IMR-90 (cell line): ENCODE measurements at regions not wholly inside any gene's neighbourhood (a gene's known extent, or its start where the extent isn't known, plus 50 kb on each side); places are given as distances from the start of the nearest gene placed in this dataset.
"Not testable (repeated sequence)": the region's sequence is repeated elsewhere in the genome, so short reads cannot be mapped to it uniquely, and the experiment has no call there.

Experiments used
- ATAC-seq: fragments of 200-7000 bp; cut with Tn5 transposase; 2 replicates; pipeline ENCODE4 v1.9.1; 2020; ENCODE audit warnings: low read depth, mild to moderate bottlenecking, moderate library complexity
- BruUV-seq: library from RNA; stranded (reverse); fragments of 400-500 nt; replicated peaks from 2 replicates; lab custom pipeline; 2021; lab: Mats Ljungman, UMichigan
- CTCF ChIA-PET: fragments of 300-600 bp; formaldehyde crosslinking; extraction: SDS; loops from one replicate; lab custom pipeline; 2021; ENCODE audit warnings: antibody characterized with exemption; lab: Yijun Ruan, JAX
- POLR2A ChIA-PET: fragments of 300-600 bp; sonication (Branson Sonifier 250); formaldehyde crosslinking; loops from one replicate; lab custom pipeline; 2022; ENCODE audit warnings: antibody characterized with exemption; ENCODE audit not compliant: unreplicated experiment; lab: Charles Lee
- DNase-seq: peaks from one replicate; pipeline ENCODE4 v3.0.0; 2013
- H2AFZ ChIP-seq: replicated peaks from 2 replicates; pipeline ENCODE3; 2013; ENCODE audit warnings: low read length, mild to moderate bottlenecking; ENCODE audit not compliant: poor library complexity
- H2AK5ac ChIP-seq: 2 replicates; pipeline ENCODE4 v1.6.1; 2013; ENCODE audit warnings: low read depth, low read length, inconsistent platforms
- H2AK9ac ChIP-seq: replicated peaks from 2 replicates; pipeline ENCODE3; 2013; ENCODE audit warnings: mild to moderate bottlenecking, low read depth, low read length, moderate library complexity; ENCODE audit not compliant: poor library complexity
- H2BK120ac ChIP-seq: 2 replicates; pipeline ENCODE4 v1.6.1; 2013; ENCODE audit warnings: low read depth, low read length, inconsistent platforms
- H2BK15ac ChIP-seq: 3 replicates; pipeline ENCODE4 v1.6.1; 2013; ENCODE audit warnings: low read depth, low read length, inconsistent platforms
- H2BK20ac ChIP-seq: 2 replicates; pipeline ENCODE4 v1.6.1; 2013; ENCODE audit warnings: low read depth, mild to moderate bottlenecking, inconsistent platforms, low read length, moderate library complexity
- H2BK5ac ChIP-seq: 2 replicates; pipeline ENCODE4 v1.6.1; 2013; ENCODE audit warnings: mild to moderate bottlenecking, low read depth, low read length, inconsistent platforms; ENCODE audit not compliant: poor library complexity, severe bottlenecking
- H3K14ac ChIP-seq: replicated peaks from 2 replicates; pipeline ENCODE4 v1.6.1; 2013; ENCODE audit warnings: low read depth, low read length, inconsistent platforms
- H3K18ac ChIP-seq: 2 replicates; pipeline ENCODE4 v1.6.1; 2013; ENCODE audit warnings: low read depth, low read length, control low read depth
- H3K23ac ChIP-seq: 2 replicates; pipeline ENCODE4 v1.6.1; 2013; ENCODE audit warnings: low read depth, low read length, inconsistent platforms
- H3K27ac ChIP-seq: 2 replicates; pipeline ENCODE4 v1.5.1; 2013; ENCODE audit warnings: mild to moderate bottlenecking, control low read depth, low read length; ENCODE audit not compliant: insufficient read depth
- H3K27me3 ChIP-seq: 2 replicates; pipeline ENCODE4 v1.6.1; 2013; ENCODE audit warnings: low read length; ENCODE audit not compliant: control insufficient read depth, insufficient read depth
- H3K36me3 ChIP-seq: 2 replicates; pipeline ENCODE4 v1.6.1; 2013; ENCODE audit warnings: low read length, mixed read lengths; ENCODE audit not compliant: control insufficient read depth, insufficient read depth
- H3K4ac ChIP-seq: 2 replicates; pipeline ENCODE4 v1.6.1; 2013; ENCODE audit warnings: low read depth, low read length, inconsistent platforms
- H3K4me1 ChIP-seq: 2 replicates; pipeline ENCODE4 v1.6.1; 2013; ENCODE audit warnings: low read length, mixed read lengths; ENCODE audit not compliant: control insufficient read depth, insufficient read depth
- H3K4me2 ChIP-seq: 2 replicates; pipeline ENCODE4 v1.6.1; 2013; ENCODE audit warnings: low read depth, mild to moderate bottlenecking, control low read depth, low read length, moderate library complexity
- H3K4me3 ChIP-seq: 2 replicates; pipeline ENCODE4 v1.5.1; 2013; ENCODE audit warnings: low read depth, mild to moderate bottlenecking, control low read depth, low read length, moderate library complexity; ENCODE audit not compliant: insufficient read depth
- H3K56ac ChIP-seq: 2 replicates; pipeline ENCODE4 v1.6.1; 2013; ENCODE audit warnings: low read length, inconsistent platforms; ENCODE audit not compliant: insufficient read depth; ENCODE audit errors: extremely low read depth
- H3K79me1 ChIP-seq, 2 experiments: 2 replicates each; pipeline ENCODE4 v1.6.1; 2013; ENCODE audit warnings: low read length in 2 of 2, inconsistent platforms in 1 of 2, low read depth in 1 of 2
- H3K9ac ChIP-seq: 2 replicates; pipeline ENCODE4 v1.6.1; 2013; ENCODE audit warnings: low read depth, low read length, control low read depth
- H3K9me1 ChIP-seq: 2 replicates; pipeline ENCODE4 v1.6.1; 2013; ENCODE audit warnings: low read length, inconsistent platforms; ENCODE audit not compliant: insufficient read depth
- H3K9me3 ChIP-seq: 2 replicates; pipeline ENCODE4 v1.6.1; 2013; ENCODE audit warnings: low read length; ENCODE audit not compliant: control insufficient read depth, insufficient read depth
- H4K20me1 ChIP-seq: 2 replicates; pipeline ENCODE4 v1.6.1; 2013; ENCODE audit warnings: low read length, inconsistent platforms; ENCODE audit not compliant: insufficient read depth
- H4K5ac ChIP-seq: 2 replicates; pipeline ENCODE4 v1.6.1; 2013; ENCODE audit warnings: mild to moderate bottlenecking, low read depth, low read length, control low read depth
- H4K8ac ChIP-seq, 2 experiments: 2 replicates each; pipeline ENCODE4 v1.6.1; 2013; ENCODE audit warnings: low read depth in 2 of 2, low read length in 2 of 2, control low read depth in 1 of 2, inconsistent platforms in 1 of 2
- H4K91ac ChIP-seq: 2 replicates; pipeline ENCODE4 v1.6.1; 2013; ENCODE audit warnings: low read depth, low read length, inconsistent platforms; ENCODE audit not compliant: insufficient read depth
- WGBS, 2 experiments: methylation state at CpG; one replicate each; pipeline versions ENCODE4 v1.1.5 to v1.1.7; 2013; ENCODE audit warnings: missing lambda C conversion rate in 2 of 2; ENCODE audit not compliant: insufficient read length in 1 of 2; ENCODE audit errors: extremely low coverage in 2 of 2; 5-methylcytosine and 5-hydroxymethylcytosine counted together
- dilution Hi-C: fragments of 300-500 bp; cut with HindIII; formaldehyde crosslinking; loops from one replicate; pipeline ENCODE4 v1.14.3; 2018; ENCODE audit warnings: low sequenced_read_pairs; ENCODE audit not compliant: unreplicated experiment
- in situ Hi-C: fragments of 300-500 bp; cut with MboI; formaldehyde crosslinking; loops from 3 replicates; pipeline ENCODE4 v1.14.3; 2019; ENCODE audit warnings: low sequenced_read_pairs, inconsistent platforms, mixed read lengths
- intact Hi-C: fragments of 100-400 bp; cut with micrococcal nuclease; formaldehyde crosslinking; loops from 2 replicates; pipeline ENCODE4 v1.10.0; 2022

GRCh38 chr22:12637566-12638166 lies 2890.3 kb upstream of the OR11H1 start:
- H3K4ac ChIP-seq, H3K9me3 ChIP-seq, POLR2A ChIA-PET, H3K9me1 ChIP-seq, H3K9ac ChIP-seq, in situ Hi-C loops, DNase-seq, H2AK9ac ChIP-seq, H3K4me3 ChIP-seq, H2BK20ac ChIP-seq, H4K91ac ChIP-seq, H3K27me3 ChIP-seq, H4K20me1 ChIP-seq, dilution Hi-C loops, H2AK5ac ChIP-seq, H3K56ac ChIP-seq, H3K23ac ChIP-seq, H3K27ac ChIP-seq, H3K18ac ChIP-seq, H2BK120ac ChIP-seq, H3K14ac ChIP-seq, H3K79me1 ChIP-seq, H2AFZ ChIP-seq, H2BK5ac ChIP-seq, H2BK15ac ChIP-seq, H3K36me3 ChIP-seq, H4K5ac ChIP-seq, intact Hi-C loops, CTCF ChIA-PET, BruUV-seq, ATAC-seq, H3K4me1 ChIP-seq, H3K4me2 ChIP-seq, H4K8ac ChIP-seq: not testable (repeated sequence)

- dilution Hi-C loops, H4K91ac ChIP-seq, H3K9ac ChIP-seq, H4K8ac ChIP-seq, H2BK20ac ChIP-seq, H2BK5ac ChIP-seq, H2BK120ac ChIP-seq, H3K27me3 ChIP-seq, H3K18ac ChIP-seq, H3K23ac ChIP-seq, H2AK9ac ChIP-seq, H3K56ac ChIP-seq, POLR2A ChIA-PET, BruUV-seq, H3K9me3 ChIP-seq, H2AK5ac ChIP-seq, H2BK15ac ChIP-seq, H3K4me3 ChIP-seq, DNase-seq, H3K9me1 ChIP-seq, H3K4me2 ChIP-seq, H4K5ac ChIP-seq, H3K4me1 ChIP-seq, H3K36me3 ChIP-seq, H2AFZ ChIP-seq, H4K20me1 ChIP-seq, CTCF ChIA-PET, H3K14ac ChIP-seq, in situ Hi-C loops, H3K79me1 ChIP-seq, H3K4ac ChIP-seq, H3K27ac ChIP-seq, intact Hi-C loops, ATAC-seq: not testable (repeated sequence)
- WGBS, 2 experiments = no CpG with 5 or more reads among the region's 3 CpGs
Measured at GRCh38 chr22:12638319-12638718, 2889.7 kb upstream of the OR11H1 start.
